ENCODE measurements at regions not wholly inside any gene's neighbourhood (a gene's known extent, or its start where the extent isn't known, plus 50 kb on each side); places are given as distances from the start of the nearest gene placed in this dataset.

DNA sequence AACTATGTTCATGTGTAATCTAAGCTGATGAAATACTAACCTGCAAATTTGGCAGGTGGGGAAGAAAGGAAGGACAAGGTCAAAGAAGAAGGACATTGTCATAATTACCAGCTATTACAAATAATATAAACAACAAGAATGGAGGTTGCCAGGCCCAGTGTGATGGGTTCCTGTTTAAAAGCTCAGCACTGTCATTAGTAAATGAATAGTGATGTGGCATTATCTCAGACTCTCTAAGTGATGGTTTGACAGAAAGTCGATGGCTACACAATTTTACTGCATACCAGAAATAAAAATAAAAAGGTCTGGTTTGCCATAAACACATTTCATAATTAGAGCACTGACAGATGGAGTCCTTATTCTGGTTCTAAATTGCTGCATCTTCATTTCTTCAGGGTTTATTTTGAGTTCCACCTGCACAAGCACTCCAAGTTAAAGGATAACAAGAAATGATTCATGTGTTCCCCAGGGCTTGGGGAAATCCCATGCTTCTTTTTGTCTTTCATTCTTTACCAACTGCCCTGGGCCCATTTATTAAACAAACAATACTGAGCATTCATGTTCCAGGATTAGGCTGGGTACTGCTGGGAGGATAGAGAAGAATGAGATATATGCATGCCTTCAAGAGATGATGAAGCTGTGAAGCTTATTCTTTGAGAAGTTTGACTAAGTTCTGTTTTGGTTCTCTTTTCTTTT, 367.8 kb upstream of the RASGEF1B start:
- H3K4me2 ChIP-seq (ENCODE audit: insufficient read depth in 1 of 2, low read depth in 2 of 2, low read length in 2 of 2), result no peak overlapping the region
- H4K8ac ChIP-seq (ENCODE audit: extremely low read depth, insufficient read depth, low read length), result no peak overlapping the region
- no peak overlapping the region for H3K23ac ChIP-seq (ENCODE audit: insufficient read length)
- no peak overlapping the region for H4K91ac ChIP-seq (replicated peaks; ENCODE audit: insufficient read length, low read length)
- no peaks in the 10 kb centered on the region for H3K79me2 ChIP-seq (ENCODE audit: control insufficient read depth in 1 of 2, insufficient read depth in 2 of 2, low read length in 2 of 2)
- POLR2A ChIA-PET (ENCODE audit: partially characterized antibody), result interaction anchor here (0.6 kb wide), 1 partner anchor 48 kb away, joined by 3 read pairs; no protein-coding TSS in a partner anchor
- H3K9me3 ChIP-seq (ENCODE audit: insufficient read depth in 2 of 2, low read depth in 1 of 2, low read length in 1 of 2), result no peaks in the 10 kb centered on the region
- peaks cover 0 to 1% (median 0%) of the 10 kb centered on the region in 4 experiments; a peak in 1 of 7 replicates for H3K27me3 ChIP-seq (replicated peaks in 1 of 4; ENCODE audit: control insufficient read depth in 3 of 4, extremely low read depth in 1 of 4, insufficient read depth in 3 of 4, low read length in 3 of 4)
- no peaks in the 10 kb centered on the region for H3K79me1 ChIP-seq (ENCODE audit: low read depth, low read length)
- no peak overlapping the region for H2AK5ac ChIP-seq (ENCODE audit: low read depth, low read length)
- no peak overlapping the region for H3K4ac ChIP-seq (replicated peaks; ENCODE audit: insufficient read length, low read depth, low read length)
- no peaks in the 10 kb centered on the region for H3K36me3 ChIP-seq (ENCODE audit: control insufficient read depth in 2 of 4, insufficient read depth in 4 of 4, low read length in 3 of 4)
- H2BK12ac ChIP-seq (ENCODE audit: low read depth, low read length), result no peak overlapping the region
- no peak overlapping the region for H2BK120ac ChIP-seq (replicated peaks; ENCODE audit: low read depth, low read length)
- H3K23me2 ChIP-seq (ENCODE audit: low read depth, low read length), result no peaks in the 10 kb centered on the region; the same call in 1 of the 2 replicates
- no peak overlapping the region for H3K9ac ChIP-seq (replicated peaks in 1 of 4; ENCODE audit: extremely low read depth in 1 of 4, low read depth in 3 of 4, low read length in 3 of 4)
- H3K4me3 ChIP-seq (ENCODE audit: extremely low read depth in 1 of 4, insufficient read depth in 2 of 4, low read depth in 3 of 4, low read length in 4 of 4), result no peak overlapping the region
- no peak overlapping the region for H3K27ac ChIP-seq (ENCODE audit: low read depth, low read length)
- H3K14ac ChIP-seq (ENCODE audit: insufficient read length), result no peak overlapping the region
- no peak for FAIRE-seq
- no peak overlapping the region for H2BK15ac ChIP-seq (ENCODE audit: low read length)
- no peak overlapping the region for H3K18ac ChIP-seq (ENCODE audit: extremely low read depth, low read length)
- H2BK5ac ChIP-seq (ENCODE audit: low read depth, low read length), result no peak overlapping the region
- H3K4me1 ChIP-seq (replicated peaks in 1 of 4; ENCODE audit: control insufficient read depth in 3 of 4, insufficient read depth in 4 of 4, low read length in 3 of 4), result no peaks in the 10 kb centered on the region
- no peak for DNase-seq (ENCODE audit: low read depth in 1 of 2, low spot score in 2 of 2)
- H4K5ac ChIP-seq (ENCODE audit: insufficient read length, low read depth, low read length), result no peak overlapping the region
- WGBS, 2 experiments (ENCODE audit: extremely low coverage in 1 of 2, insufficient coverage in 1 of 2, insufficient read length in 1 of 2, insufficient replicate concordance in 2 of 2, low coverage in 1 of 2, low lambda C conversion rate in 2 of 2, missing lambda C conversion rate in 1 of 2), result 92% methylated on average over 1 of the region's 1 CpG; no CpG with 5 or more reads in 1 of the 2 experiments
- no peaks in the 10 kb centered on the region for H4K20me1 ChIP-seq (replicated peaks in 1 of 2; ENCODE audit: control insufficient read depth in 1 of 2, insufficient read depth in 2 of 2, low read length in 2 of 2)
- no peak overlapping the region for H2BK20ac ChIP-seq (ENCODE audit: low read length)
- CTCF ChIA-PET (ENCODE audit: partially characterized antibody), result interaction anchor here (1.0 to 2.5 kb wide), 2 partner anchors 287 to 373 kb away, joined by 3 to 7 read pairs; no protein-coding TSS in a partner anchor
- no peak overlapping the region for H2AFZ ChIP-seq (ENCODE audit: low read length)
- H3K56ac ChIP-seq (replicated peaks; ENCODE audit: insufficient read length, low read depth, low read length), result no peak overlapping the region
- TF ChIP-seq BACH1 (IDR thresholded peaks at IDR 0.05; ENCODE audit: low read length) (no peak), KDM4A (IDR thresholded peaks at IDR 0.05; ENCODE audit: low read depth, low read length, severe bottlenecking) (no peak), EZH2 (IDR thresholded peaks at IDR 0.05; ENCODE audit: low read depth, low read length, severe bottlenecking) (no peak), ZNF274 (IDR thresholded peaks at IDR 0.05; ENCODE audit: borderline replicate concordance, extremely low read depth, low read length) (no peak), SP2 (IDR thresholded peaks at IDR 0.05; ENCODE audit: low read length) (no peak), ASH2L (IDR thresholded peaks at IDR 0.05; ENCODE audit: low read length) (no peak), TAF1 (IDR thresholded peaks at IDR 0.05; ENCODE audit: low read depth, low read length) (no peak), CREB1 (IDR thresholded peaks at IDR 0.05) (no peak), EP300 (IDR thresholded peaks at IDR 0.05; ENCODE audit: borderline replicate concordance in 1 of 2, low read depth in 2 of 2, low read length in 2 of 2) (no peak), RXRA (IDR thresholded peaks at IDR 0.05; ENCODE audit: insufficient read depth, low read depth, low read length) (no peak), GTF2F1 (IDR thresholded peaks at IDR 0.05; ENCODE audit: borderline replicate concordance, low read depth, low read length) (no peak), BRCA1 (IDR thresholded peaks at IDR 0.05; ENCODE audit: low read depth, low read length) (no peak)
- TF ChIP-seq, protein P1, sequence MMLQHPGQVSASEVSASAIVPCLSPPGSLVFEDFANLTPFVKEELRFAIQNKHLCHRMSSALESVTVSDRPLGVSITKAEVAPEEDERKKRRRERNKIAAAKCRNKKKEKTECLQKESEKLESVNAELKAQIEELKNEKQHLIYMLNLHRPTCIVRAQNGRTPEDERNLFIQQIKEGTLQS (IDR thresholded peaks at IDR 0.05; ENCODE audit: insufficient read depth, low read depth, low read length), result no peak

Data from H1 (cell line).